ENCODE measurements at regions not wholly inside any gene's neighbourhood (a gene's known extent, or its start where the extent isn't known, plus 50 kb on each side); places are given as distances from the start of the nearest gene placed in this dataset.

- Histone ChIP-seq H3K4me3 (ENCODE audit: low read length) (no peak overlapping the region), H2AFZ (ENCODE audit: low read length) (no peak overlapping the region), H3K9me3 (replicated peaks; ENCODE audit: insufficient read depth, low read length) (no peaks in the 10 kb centered on the region), H3K9me2 (replicated peaks; ENCODE audit: insufficient read depth, low read length) (no peaks in the 10 kb centered on the region), H3F3A (ENCODE audit: insufficient read depth, low read length) (no peaks in the 10 kb centered on the region), H3K27ac (ENCODE audit: low read length) (no peak overlapping the region), H3K9ac (ENCODE audit: low read length) (no peak overlapping the region), H3K4me2 (ENCODE audit: low read depth, low read length) (no peak overlapping the region), H3K27me3 (replicated peaks; ENCODE audit: insufficient read depth, low read length) (no peaks in the 10 kb centered on the region), H4K20me1 (ENCODE audit: insufficient read depth, low read length) (no peaks in the 10 kb centered on the region), H3K79me2 (ENCODE audit: low read length) (no peaks in the 10 kb centered on the region), H3K4me1 (ENCODE audit: low read length) (0 out of 2 replicates have a peak, but pooled peaks cover 6% of the 10 kb centered on the region), H3K36me3 (replicated peaks; ENCODE audit: insufficient read depth, low read length) (no peaks in the 10 kb centered on the region)
- no peak for TF ChIP-seq EZH2 (optimal IDR thresholded peaks at IDR 0.05; ENCODE audit: low read depth, low read length)
- TF ChIP-seq EZH2phosphoT487 (IDR thresholded peaks at IDR 0.05; ENCODE audit: low read length) = no peak
- no peak for TF ChIP-seq CTCF (IDR thresholded peaks at IDR 0.05; ENCODE audit: low read length)
- no peak for DNase-seq
Observed at GRCh38 chr11:110000850-110001249, 92.3 kb upstream of the ZC3H12C start.

- Histone ChIP-seq H3K36me3 (replicated peaks; ENCODE audit: insufficient read depth, low read length) (no peaks in the 10 kb centered on the region), H3K9me3 (replicated peaks; ENCODE audit: insufficient read depth, low read length) (no peaks in the 10 kb centered on the region), H2AFZ (ENCODE audit: low read length) (no peak overlapping the region), H4K20me1 (ENCODE audit: insufficient read depth, low read length) (no peaks in the 10 kb centered on the region), H3K27me3 (replicated peaks; ENCODE audit: insufficient read depth, low read length) (no peaks in the 10 kb centered on the region), H3K27ac (ENCODE audit: low read length) (no peak overlapping the region), H3K4me2 (ENCODE audit: low read depth, low read length) (no peak overlapping the region), H3K4me1 (ENCODE audit: low read length) (no peaks in the 10 kb centered on the region), H3K79me2 (ENCODE audit: low read length) (no peaks in the 10 kb centered on the region), H3K4me3 (ENCODE audit: low read length) (no peak overlapping the region), H3K9ac (ENCODE audit: low read length) (no peak overlapping the region), H3K9me2 (replicated peaks; ENCODE audit: insufficient read depth, low read length) (no peaks in the 10 kb centered on the region), H3F3A (ENCODE audit: insufficient read depth, low read length) (no peaks in the 10 kb centered on the region)
- no peak for DNase-seq
- TF ChIP-seq CTCF (IDR thresholded peaks at IDR 0.05; ENCODE audit: low read length) = no peak
- no peak for TF ChIP-seq EZH2phosphoT487 (IDR thresholded peaks at IDR 0.05; ENCODE audit: low read length)
- no peak for TF ChIP-seq EZH2 (optimal IDR thresholded peaks at IDR 0.05; ENCODE audit: low read depth, low read length)
Observed at GRCh38 chr11:110003426-110003825, 89.8 kb upstream of the ZC3H12C start.

GRCh38 chr11:110011595-110011994, 81.6 kb upstream of the ZC3H12C start:
- Histone ChIP-seq H3K79me2 (ENCODE audit: low read length) (no peaks in the 10 kb centered on the region), H3F3A (ENCODE audit: insufficient read depth, low read length) (no peaks in the 10 kb centered on the region), H4K20me1 (ENCODE audit: insufficient read depth, low read length) (no peaks in the 10 kb centered on the region), H3K9ac (ENCODE audit: low read length) (no peak overlapping the region), H3K4me1 (ENCODE audit: low read length) (no peaks in the 10 kb centered on the region), H3K9me2 (replicated peaks; ENCODE audit: insufficient read depth, low read length) (no peaks in the 10 kb centered on the region), H3K4me2 (ENCODE audit: low read depth, low read length) (no peak overlapping the region), H3K4me3 (ENCODE audit: low read length) (no peak overlapping the region), H3K27ac (ENCODE audit: low read length) (no peak overlapping the region), H3K27me3 (replicated peaks; ENCODE audit: insufficient read depth, low read length) (no peaks in the 10 kb centered on the region), H2AFZ (ENCODE audit: low read length) (no peak overlapping the region), H3K9me3 (replicated peaks; ENCODE audit: insufficient read depth, low read length) (no peaks in the 10 kb centered on the region), H3K36me3 (replicated peaks; ENCODE audit: insufficient read depth, low read length) (no peaks in the 10 kb centered on the region)
- DNase-seq = no peak
- TF ChIP-seq EZH2 (optimal IDR thresholded peaks at IDR 0.05; ENCODE audit: low read depth, low read length) (no peak), EZH2phosphoT487 (IDR thresholded peaks at IDR 0.05; ENCODE audit: low read length) (no peak), CTCF (IDR thresholded peaks at IDR 0.05; ENCODE audit: low read length) (no peak)
